IMR-90 (cell line): ENCODE measurements at regions not wholly inside any gene's neighbourhood (a gene's known extent, or its start where the extent isn't known, plus 50 kb on each side); places are given as distances from the start of the nearest gene placed in this dataset.

Experiments used
- ATAC-seq: fragments of 200-7000 bp; cut with Tn5 transposase; 2 replicates; pipeline ENCODE4 v1.9.1; 2020; ENCODE audit warnings: low read depth, mild to moderate bottlenecking, moderate library complexity
- BruUV-seq: library from RNA; stranded (reverse); fragments of 400-500 nt; replicated peaks from 2 replicates; lab custom pipeline; 2021; lab: Mats Ljungman, UMichigan
- CTCF ChIA-PET: fragments of 300-600 bp; formaldehyde crosslinking; extraction: SDS; loops from one replicate; lab custom pipeline; 2021; ENCODE audit warnings: antibody characterized with exemption; lab: Yijun Ruan, JAX
- POLR2A ChIA-PET: fragments of 300-600 bp; sonication (Branson Sonifier 250); formaldehyde crosslinking; loops from one replicate; lab custom pipeline; 2022; ENCODE audit warnings: antibody characterized with exemption; ENCODE audit not compliant: unreplicated experiment; lab: Charles Lee
- DNase-seq: peaks from one replicate; pipeline ENCODE4 v3.0.0; 2013
- H2AFZ ChIP-seq: replicated peaks from 2 replicates; pipeline ENCODE3; 2013; ENCODE audit warnings: low read length, mild to moderate bottlenecking; ENCODE audit not compliant: poor library complexity
- H2AK5ac ChIP-seq: 2 replicates; pipeline ENCODE4 v1.6.1; 2013; ENCODE audit warnings: low read depth, low read length, inconsistent platforms
- H2AK9ac ChIP-seq: replicated peaks from 2 replicates; pipeline ENCODE3; 2013; ENCODE audit warnings: mild to moderate bottlenecking, low read depth, low read length, moderate library complexity; ENCODE audit not compliant: poor library complexity
- H2BK120ac ChIP-seq: 2 replicates; pipeline ENCODE4 v1.6.1; 2013; ENCODE audit warnings: low read depth, low read length, inconsistent platforms
- H2BK15ac ChIP-seq: 3 replicates; pipeline ENCODE4 v1.6.1; 2013; ENCODE audit warnings: low read depth, low read length, inconsistent platforms
- H2BK20ac ChIP-seq: 2 replicates; pipeline ENCODE4 v1.6.1; 2013; ENCODE audit warnings: low read depth, mild to moderate bottlenecking, inconsistent platforms, low read length, moderate library complexity
- H2BK5ac ChIP-seq: 2 replicates; pipeline ENCODE4 v1.6.1; 2013; ENCODE audit warnings: mild to moderate bottlenecking, low read depth, low read length, inconsistent platforms; ENCODE audit not compliant: poor library complexity, severe bottlenecking
- H3K14ac ChIP-seq: replicated peaks from 2 replicates; pipeline ENCODE4 v1.6.1; 2013; ENCODE audit warnings: low read depth, low read length, inconsistent platforms
- H3K18ac ChIP-seq: 2 replicates; pipeline ENCODE4 v1.6.1; 2013; ENCODE audit warnings: low read depth, low read length, control low read depth
- H3K23ac ChIP-seq: 2 replicates; pipeline ENCODE4 v1.6.1; 2013; ENCODE audit warnings: low read depth, low read length, inconsistent platforms
- H3K27ac ChIP-seq: 2 replicates; pipeline ENCODE4 v1.5.1; 2013; ENCODE audit warnings: mild to moderate bottlenecking, control low read depth, low read length; ENCODE audit not compliant: insufficient read depth
- H3K27me3 ChIP-seq: 2 replicates; pipeline ENCODE4 v1.6.1; 2013; ENCODE audit warnings: low read length; ENCODE audit not compliant: control insufficient read depth, insufficient read depth
- H3K36me3 ChIP-seq: 2 replicates; pipeline ENCODE4 v1.6.1; 2013; ENCODE audit warnings: low read length, mixed read lengths; ENCODE audit not compliant: control insufficient read depth, insufficient read depth
- H3K4ac ChIP-seq: 2 replicates; pipeline ENCODE4 v1.6.1; 2013; ENCODE audit warnings: low read depth, low read length, inconsistent platforms
- H3K4me1 ChIP-seq: 2 replicates; pipeline ENCODE4 v1.6.1; 2013; ENCODE audit warnings: low read length, mixed read lengths; ENCODE audit not compliant: control insufficient read depth, insufficient read depth
- H3K4me2 ChIP-seq: 2 replicates; pipeline ENCODE4 v1.6.1; 2013; ENCODE audit warnings: low read depth, mild to moderate bottlenecking, control low read depth, low read length, moderate library complexity
- H3K4me3 ChIP-seq: 2 replicates; pipeline ENCODE4 v1.5.1; 2013; ENCODE audit warnings: low read depth, mild to moderate bottlenecking, control low read depth, low read length, moderate library complexity; ENCODE audit not compliant: insufficient read depth
- H3K56ac ChIP-seq: 2 replicates; pipeline ENCODE4 v1.6.1; 2013; ENCODE audit warnings: low read length, inconsistent platforms; ENCODE audit not compliant: insufficient read depth; ENCODE audit errors: extremely low read depth
- H3K79me1 ChIP-seq, 2 experiments: 2 replicates each; pipeline ENCODE4 v1.6.1; 2013; ENCODE audit warnings: low read length in 2 of 2, inconsistent platforms in 1 of 2, low read depth in 1 of 2
- H3K9ac ChIP-seq: 2 replicates; pipeline ENCODE4 v1.6.1; 2013; ENCODE audit warnings: low read depth, low read length, control low read depth
- H3K9me1 ChIP-seq: 2 replicates; pipeline ENCODE4 v1.6.1; 2013; ENCODE audit warnings: low read length, inconsistent platforms; ENCODE audit not compliant: insufficient read depth
- H3K9me3 ChIP-seq: 2 replicates; pipeline ENCODE4 v1.6.1; 2013; ENCODE audit warnings: low read length; ENCODE audit not compliant: control insufficient read depth, insufficient read depth
- H4K20me1 ChIP-seq: 2 replicates; pipeline ENCODE4 v1.6.1; 2013; ENCODE audit warnings: low read length, inconsistent platforms; ENCODE audit not compliant: insufficient read depth
- H4K5ac ChIP-seq: 2 replicates; pipeline ENCODE4 v1.6.1; 2013; ENCODE audit warnings: mild to moderate bottlenecking, low read depth, low read length, control low read depth
- H4K8ac ChIP-seq, 2 experiments: 2 replicates each; pipeline ENCODE4 v1.6.1; 2013; ENCODE audit warnings: low read depth in 2 of 2, low read length in 2 of 2, control low read depth in 1 of 2, inconsistent platforms in 1 of 2
- H4K91ac ChIP-seq: 2 replicates; pipeline ENCODE4 v1.6.1; 2013; ENCODE audit warnings: low read depth, low read length, inconsistent platforms; ENCODE audit not compliant: insufficient read depth
- BHLHE40 ChIP-seq: fragments of 150-350 bp; IDR thresholded peaks from 2 replicates; pipeline ENCODE4 v1.6.1; 2016; ENCODE audit warnings: mild to moderate bottlenecking, low read depth, low read length
- CHD1 ChIP-seq: IDR thresholded peaks from 2 replicates; pipeline ENCODE4 v1.6.1; 2012; ENCODE audit warnings: low read depth, low read length, improper control_type of control experiment
- CTCF ChIP-seq: conservative IDR thresholded peaks from 2 replicates; pipeline ENCODE4 v1.5.1; 2012; ENCODE audit warnings: mild to moderate bottlenecking, low read depth, low read length, improper control_type of control experiment
- WGBS, 2 experiments: methylation state at CpG; one replicate each; pipeline versions ENCODE4 v1.1.5 to v1.1.7; 2013; ENCODE audit warnings: missing lambda C conversion rate in 2 of 2; ENCODE audit not compliant: insufficient read length in 1 of 2; ENCODE audit errors: extremely low coverage in 2 of 2; 5-methylcytosine and 5-hydroxymethylcytosine counted together
- dilution Hi-C: fragments of 300-500 bp; cut with HindIII; formaldehyde crosslinking; loops from one replicate; pipeline ENCODE4 v1.14.3; 2018; ENCODE audit warnings: low sequenced_read_pairs; ENCODE audit not compliant: unreplicated experiment
- in situ Hi-C: fragments of 300-500 bp; cut with MboI; formaldehyde crosslinking; loops from 3 replicates; pipeline ENCODE4 v1.14.3; 2019; ENCODE audit warnings: low sequenced_read_pairs, inconsistent platforms, mixed read lengths
- intact Hi-C: fragments of 100-400 bp; cut with micrococcal nuclease; formaldehyde crosslinking; loops from 2 replicates; pipeline ENCODE4 v1.10.0; 2022

- H4K8ac ChIP-seq = no peak overlapping the region
- H2AFZ ChIP-seq = no peak overlapping the region
- H3K36me3 ChIP-seq = no peaks in the 10 kb centered on the region
- WGBS, 2 experiments = 82% methylated on average over 18 of the region's 32 CpGs; no CpG with 5 or more reads in 1 of the 2 experiments
- no peak overlapping the region for H4K5ac ChIP-seq
- no peak overlapping the region for H3K56ac ChIP-seq
- H3K18ac ChIP-seq = no peak overlapping the region
- H3K27ac ChIP-seq = no peak overlapping the region
- ChIA-PET POLR2A (no interaction called here), CTCF (no interaction called here)
- ATAC-seq = no peak
- no peaks in the 10 kb centered on the region for H3K79me1 ChIP-seq
- H3K4me3 ChIP-seq = no peak overlapping the region
- no peak overlapping the region for H3K9ac ChIP-seq
- H3K4me1 ChIP-seq = no peaks in the 10 kb centered on the region
- no peak overlapping the region for H2BK20ac ChIP-seq
- no TSS peak for BruUV-seq
- H3K23ac ChIP-seq = no peak overlapping the region
- H2AK5ac ChIP-seq = no peak overlapping the region
- no peak overlapping the region for H2BK15ac ChIP-seq
- no peak overlapping the region for H3K4me2 ChIP-seq
- H2BK5ac ChIP-seq = no peak overlapping the region
- no peak overlapping the region for H3K4ac ChIP-seq
- no peak overlapping the region for H4K91ac ChIP-seq
- no peak overlapping the region for H3K14ac ChIP-seq
- intact Hi-C loops (no loop called here), dilution Hi-C loops (no loop called here), in situ Hi-C loops (no loop called here)
- H4K20me1 ChIP-seq = 0 out of 2 replicates have a peak, but pooled peaks cover 3% of the 10 kb centered on the region
- TF ChIP-seq CHD1 (no peak), CTCF (no peak), BHLHE40 (no peak)
- no peak overlapping the region for H2BK120ac ChIP-seq
- H3K27me3 ChIP-seq = peaks cover 26% of the 10 kb centered on the region; the same call in 1 of the 2 replicates
- no peak for DNase-seq
- H3K9me3 ChIP-seq = no peaks in the 10 kb centered on the region
- no peak overlapping the region for H2AK9ac ChIP-seq
- peaks cover 2% of the 10 kb centered on the region; the same call in 1 of the 2 replicates for H3K9me1 ChIP-seq
These were observed 76.9 kb downstream of the RTP5 start for GRCh38 chr2:241946306-241947003.
